Lower lobe of right lung (tissue), 2 donors: ENCODE measurements at regions not wholly inside any gene's neighbourhood (a gene's known extent, or its start where the extent isn't known, plus 50 kb on each side); places are given as distances from the start of the nearest gene placed in this dataset.

Experiments used
- ATAC-seq, 2 donors: fragments of 200-7000 bp; cut with Tn5 transposase; one replicate each; pipeline ENCODE4 v1.9.1; 2020 to 2022; ENCODE audit warnings: mild to moderate bottlenecking in 2 of 2, moderate library complexity in 2 of 2
- DNase-seq: peaks from one replicate; pipeline ENCODE4 v3.0.0-alpha.2; 2020
- H3K27ac ChIP-seq: fragments of 200-600 bp; one replicate; pipeline ENCODE4 v1.8.0; 2022
- H3K27me3 ChIP-seq: fragments of 200-600 bp; one replicate; pipeline ENCODE4 v1.8.0; 2022; ENCODE audit warnings: low read depth
- H3K36me3 ChIP-seq: fragments of 200-600 bp; one replicate; pipeline ENCODE4 v1.8.0; 2022; ENCODE audit warnings: mild to moderate bottlenecking
- H3K4me1 ChIP-seq: fragments of 200-600 bp; one replicate; pipeline ENCODE4 v1.8.0; 2022
- H3K4me3 ChIP-seq: fragments of 200-600 bp; one replicate; pipeline ENCODE4 v1.8.0; 2022; ENCODE audit warnings: mild to moderate bottlenecking
- H3K9me3 ChIP-seq: fragments of 200-600 bp; one replicate; pipeline ENCODE4 v1.8.0; 2022
- CTCF ChIP-seq: fragments of 200-600 bp; IDR thresholded peaks from one replicate; pipeline ENCODE4 v1.8.0; 2022; ENCODE audit warnings: antibody characterized with exemption, mild to moderate bottlenecking
- intact Hi-C: fragments of 100-400 bp; cut with DNase I; formaldehyde crosslinking; loops from one replicate; pipeline ENCODE4 v1.11.0; 2022
- donor health status: DM: no; HTN: yes; CAD: no; lungs with severe emphysema.

- Histone ChIP-seq H3K4me1 (no peaks in the 10 kb centered on the region), H3K27ac (no peak overlapping the region), H3K36me3 (no peaks in the 10 kb centered on the region), H3K9me3 (no peaks in the 10 kb centered on the region), H3K27me3 (peaks cover 33% of the 10 kb centered on the region), H3K4me3 (no peak overlapping the region)
- TF ChIP-seq CTCF: no peak
- ATAC-seq: peak in 1 of 2 donors; percentile 33
- no peak for DNase-seq
- intact Hi-C loops: no loop called here
These were observed 59.7 kb upstream of the CLDN14 start for GRCh38 chr21:36539434-36540150.

GRCh38 chr21:36540700-36541099 is 60.8 kb upstream of the CLDN14 start:
- Histone ChIP-seq H3K27me3 (peaks cover 33% of the 10 kb centered on the region), H3K4me1 (no peaks in the 10 kb centered on the region), H3K4me3 (no peak overlapping the region), H3K36me3 (no peaks in the 10 kb centered on the region), H3K9me3 (no peaks in the 10 kb centered on the region), H3K27ac (no peak overlapping the region)
- TF ChIP-seq CTCF: no peak
- DNase-seq (no peak), ATAC-seq (no peak)
- intact Hi-C loops: no loop called here

- H3K36me3 ChIP-seq: no peaks in the 10 kb centered on the region
- no peak overlapping the region for H3K27ac ChIP-seq
- H3K27me3 ChIP-seq: peaks cover 33% of the 10 kb centered on the region
- ATAC-seq: no peak
- DNase-seq: no peak
- H3K4me1 ChIP-seq: no peaks in the 10 kb centered on the region
- H3K4me3 ChIP-seq: no peak overlapping the region
- no peaks in the 10 kb centered on the region for H3K9me3 ChIP-seq
- intact Hi-C loops: no loop called here
- no peak for TF ChIP-seq CTCF
These were observed 61.8 kb upstream of the CLDN14 start for GRCh38 chr21:36541721-36542139.

GRCh38 chr21:36542312-36543101 is 62.6 kb upstream of the CLDN14 start:
- peak in 1 of 2 donors; percentile 33 for ATAC-seq
- TF ChIP-seq CTCF: no peak
- no peaks in the 10 kb centered on the region for H3K36me3 ChIP-seq
- no peaks in the 10 kb centered on the region for H3K9me3 ChIP-seq
- H3K4me3 ChIP-seq: no peak overlapping the region
- no peak for DNase-seq
- no peak overlapping the region for H3K27ac ChIP-seq
- H3K27me3 ChIP-seq: peaks cover 33% of the 10 kb centered on the region
- no peaks in the 10 kb centered on the region for H3K4me1 ChIP-seq
- intact Hi-C loops: no loop called here

GRCh38 chr21:36543924-36544323 is 64.0 kb upstream of the CLDN14 start:
- intact Hi-C loops: no loop called here
- H3K4me3 ChIP-seq: no peak overlapping the region
- TF ChIP-seq CTCF: no peak
- H3K27ac ChIP-seq: no peak overlapping the region
- ATAC-seq (no peak), DNase-seq (no peak)
- H3K4me1 ChIP-seq: no peaks in the 10 kb centered on the region
- H3K27me3 ChIP-seq: peaks cover 33% of the 10 kb centered on the region
- H3K9me3 ChIP-seq: no peaks in the 10 kb centered on the region
- H3K36me3 ChIP-seq: no peaks in the 10 kb centered on the region
